Heart right ventricle (tissue), 16 donors: ENCODE measurements at regions not wholly inside any gene's neighbourhood (a gene's known extent, or its start where the extent isn't known, plus 50 kb on each side); places are given as distances from the start of the nearest gene placed in this dataset.

Experiments used
- ATAC-seq, 8 donors: fragments of 200-7000 bp; cut with Tn5 transposase; one replicate each; pipeline ENCODE4 v1.9.1; 2020; ENCODE audit warnings: mild to moderate bottlenecking in 8 of 8, moderate library complexity in 8 of 8, moderate number of reproducible peaks in 1 of 8
- DNase-seq, 2 donors: peaks; one replicate each; pipeline ENCODE4 v3.0.0-alpha.2; 2020
- H3K27ac ChIP-seq, 10 donors: fragments of 200-600 bp; sonication (generic) in 2 of 10; one replicate each; pipeline versions ENCODE4 v1.5.0 to v1.8.0; 2020 to 2022; ENCODE audit warnings: mild to moderate bottlenecking in 3 of 10
- H3K27me3 ChIP-seq, 7 donors: fragments of 200-600 bp; one replicate each; pipeline ENCODE4 v1.8.0; 2021 to 2022; ENCODE audit warnings: mild to moderate bottlenecking in 2 of 7
- H3K36me3 ChIP-seq, 9 donors: fragments of 200-600 bp; sonication (generic) in 1 of 9; one replicate each; pipeline versions ENCODE4 v1.5.0 to v1.8.0; 2020 to 2022; ENCODE audit warnings: mild to moderate bottlenecking in 2 of 9
- H3K4me1 ChIP-seq, 9 donors: fragments of 200-600 bp; sonication (generic) in 1 of 9; one replicate each; pipeline versions ENCODE4 v1.5.0 to v1.8.0; 2020 to 2022; ENCODE audit warnings: mild to moderate bottlenecking in 4 of 9
- H3K4me3 ChIP-seq, 10 donors: fragments of 200-600 bp; sonication (generic) in 2 of 10; one replicate each; pipeline versions ENCODE4 v1.5.0 to v1.8.0; 2020 to 2022; ENCODE audit warnings: mild to moderate bottlenecking in 7 of 10, moderate library complexity in 2 of 10
- H3K9me3 ChIP-seq, 11 donors: fragments of 200-600 bp in 10 of 11; sonication (generic) in 2 of 11; one replicate each; pipeline versions ENCODE4 v1.5.0 to v1.8.0; 2013 to 2022; ENCODE audit warnings: mild to moderate bottlenecking in 2 of 11, control low read depth in 1 of 11, moderate library complexity in 1 of 11
- CTCF ChIP-seq, 9 donors: fragments of 200-600 bp; sonication (generic) in 2 of 9; IDR thresholded peaks; one replicate each; pipeline versions ENCODE4 v1.5.0 to v1.8.0; 2021 to 2022; ENCODE audit warnings: antibody characterized with exemption in 9 of 9, mild to moderate bottlenecking in 5 of 9, moderate library complexity in 1 of 9
- WGBS, 2 donors: extraction: QIAGEN DNeasy Blood & Tissue Kit; methylation state at CpG; one replicate each; pipeline ENCODE4 v1.1.7; 2013; ENCODE audit warnings: inconsistent platforms in 1 of 2; 5-methylcytosine and 5-hydroxymethylcytosine counted together
- intact Hi-C, 10 donors: fragments of 100-400 bp; cut with DNase I; formaldehyde crosslinking; loops; one replicate each; pipeline versions ENCODE4 v1.11.1 to v1.14.2; 2022
- donor health status: Arrhythmogenic right ventricular cardiomyopathy.
- donor health status: ischemic (EF 13 %, LVEDD 7.1; RV severe dilation, severe dysfunction).
- donor health status: healthy with polysubstance abuse.
- donor health status: DM: no; HTN: yes; CAD: no.
- donor health status: DM: no; HTN: no; CAD: no.
- donor health status: ischemic (EF 25% LVEDD 6.9; RV normal size, moderate dysfunction).
- donor health status: ischemic (EF 25% LVEDD 5.7; RV mildly dilated, moderate dysfunction).
- donor health status: healthy.
- donor health status: DM: yes; HTN: yes; CAD: no.
- donor health status: Ischemic cardiomyopathy.
- donor health status: ischemic (EF 35%, LVEDD 5.7; RV mildly dilated, moderate dysfunction).
- donor health status: nonischemic (EF 11% LVEDD 7.7; RV severe dilation, severe dysfunction).
- donor health status: DM: yes; HTN: yes; CAD: no.
- donor health status: PGD.
- donor health status: ischemic (EF 29% LVEDD 5.4; RV normal size, mild dysfunction).
- donor health status: nonischemic (EF 23%, LVEDD 6.1; RV moderate dilation, normal function).

- intact Hi-C loops = no loop called here
- TF ChIP-seq CTCF (IDR thresholded peaks at IDR 0.05) = no peak
- ATAC-seq (peak in 1 of 8 donors; percentile 24), DNase-seq (no peak)
- no peaks in the 10 kb centered on the region for H3K36me3 ChIP-seq
- H3K4me1 ChIP-seq = no peaks in the 10 kb centered on the region
- no peak overlapping the region for H3K4me3 ChIP-seq
- no peaks in the 10 kb centered on the region for H3K9me3 ChIP-seq
- no peak overlapping the region for H3K27ac ChIP-seq
- 40 to 45% methylated on average over 1 of the region's 1 CpG for WGBS, 2 donors
- H3K27me3 ChIP-seq = no peaks in the 10 kb centered on the region
Measured at GRCh38 chrY:12553909-12554308, 147.1 kb upstream of the USP9Y start.

- Histone ChIP-seq H3K27ac (no peak overlapping the region), H3K36me3 (no peaks in the 10 kb centered on the region), H3K4me1 (no peaks in the 10 kb centered on the region), H3K9me3 (no peaks in the 10 kb centered on the region), H3K4me3 (no peak overlapping the region), H3K27me3 (no peaks in the 10 kb centered on the region)
- no peak for DNase-seq
- intact Hi-C loops = no loop called here
- 74 to 83% methylated on average over 1 of the region's 1 CpG for WGBS, 2 donors
- TF ChIP-seq CTCF (IDR thresholded peaks at IDR 0.05) = no peak
- no peak for ATAC-seq
Measured at GRCh38 chrY:12555005-12555404, 146.0 kb upstream of the USP9Y start.

DNA sequence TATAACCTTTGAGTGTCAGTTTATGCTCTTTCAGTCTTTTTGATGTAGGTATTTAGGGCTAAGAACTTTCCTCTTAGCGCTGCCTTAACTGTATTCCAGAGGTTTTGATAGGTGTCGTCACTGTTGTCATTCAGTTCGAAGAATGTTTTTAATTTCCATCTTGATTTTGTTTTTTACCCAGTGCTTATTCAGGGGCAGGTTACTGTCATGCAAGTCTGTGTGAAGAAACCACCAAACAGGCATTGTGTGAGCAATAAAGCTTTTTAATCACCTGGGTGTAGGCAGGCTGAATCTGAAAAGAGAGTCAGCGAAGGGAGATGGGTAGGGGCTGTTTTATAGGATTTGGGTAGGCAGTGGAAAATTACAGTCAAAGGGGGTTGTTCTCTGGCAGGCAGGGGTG lies 142.0 kb upstream of the USP9Y start:
- no peak for ATAC-seq
- no peaks in the 10 kb centered on the region for H3K36me3 ChIP-seq
- intact Hi-C loops = no loop called here
- WGBS, 2 donors = 87 to 89% methylated on average over 4 of the region's 4 CpGs
- no peak overlapping the region for H3K27ac ChIP-seq
- no peaks in the 10 kb centered on the region for H3K9me3 ChIP-seq
- DNase-seq = no peak
- no peaks in the 10 kb centered on the region for H3K27me3 ChIP-seq
- no peak for TF ChIP-seq CTCF (IDR thresholded peaks at IDR 0.05)
- no peaks in the 10 kb centered on the region for H3K4me1 ChIP-seq
- no peak overlapping the region for H3K4me3 ChIP-seq

- DNase-seq (no peak), ATAC-seq (no peak)
- TF ChIP-seq CTCF (IDR thresholded peaks at IDR 0.05) = no peak
- Histone ChIP-seq H3K4me3 (no peak overlapping the region), H3K4me1 (no peaks in the 10 kb centered on the region), H3K27ac (no peak overlapping the region), H3K9me3 (peaks cover 0 to 3% (median 0%) of the 10 kb centered on the region in 11 donors), H3K27me3 (no peaks in the 10 kb centered on the region), H3K36me3 (no peaks in the 10 kb centered on the region)
- intact Hi-C loops = no loop called here
- 56 to 65% methylated on average over 5 of the region's 5 CpGs for WGBS, 2 donors
Measured at GRCh38 chrY:12576278-12576677, 124.8 kb upstream of the USP9Y start.
